ENCODE measurements at regions not wholly inside any gene's neighbourhood (a gene's known extent, or its start where the extent isn't known, plus 50 kb on each side); places are given as distances from the start of the nearest gene placed in this dataset.

GRCh38 chr21:41562101-41563000 lies 54.4 kb upstream of the TMPRSS2 start:
- H3K36me3 ChIP-seq: no peaks in the 10 kb centered on the region
- no peak for DNase-seq
- H3K4me3 ChIP-seq (replicated peaks in 1 of 3): no peak overlapping the region
- intact Hi-C loops (cut with DNase I): no loop called here
- TF ChIP-seq POLR2A (IDR thresholded peaks at IDR 0.05): no peak
- no peak for TF ChIP-seq CTCF (IDR thresholded peaks at IDR 0.05)
- no peaks in the 10 kb centered on the region for H3K9me3 ChIP-seq
- no peaks in the 10 kb centered on the region for H3K4me1 ChIP-seq
- H3K27ac ChIP-seq: no peak overlapping the region
- 80% methylated on average over 25 to 26 of the region's 26 CpGs for WGBS, 2 donors
- no peaks in the 10 kb centered on the region for H3K27me3 ChIP-seq

GRCh38 chr21:41561701-41562100 lies 53.7 kb upstream of the TMPRSS2 start:
- H3K27ac ChIP-seq: no peak overlapping the region
- no peaks in the 10 kb centered on the region for H3K36me3 ChIP-seq
- TF ChIP-seq POLR2A (IDR thresholded peaks at IDR 0.05) (no peak), CTCF (IDR thresholded peaks at IDR 0.05) (no peak)
- no peaks in the 10 kb centered on the region for H3K9me3 ChIP-seq
- intact Hi-C loops (cut with DNase I): no loop called here
- DNase-seq: no peak
- 65 to 96% methylated on average over 4 of the region's 4 CpGs for WGBS, 2 donors
- H3K4me3 ChIP-seq (replicated peaks in 1 of 3): no peak overlapping the region
- H3K4me1 ChIP-seq: no peaks in the 10 kb centered on the region
- H3K27me3 ChIP-seq: no peaks in the 10 kb centered on the region

GRCh38 chr21:41560661-41561158 lies 52.8 kb upstream of the TMPRSS2 start:
- WGBS, 2 donors: 56 to 60% methylated on average over 9 of the region's 9 CpGs
- DNase-seq: no peak
- Histone ChIP-seq H3K9me3 (no peaks in the 10 kb centered on the region), H3K36me3 (no peaks in the 10 kb centered on the region), H3K4me3 (replicated peaks in 1 of 3) (no peak overlapping the region), H3K27ac (no peak overlapping the region), H3K27me3 (no peaks in the 10 kb centered on the region), H3K4me1 (no peaks in the 10 kb centered on the region)
- intact Hi-C loops (cut with DNase I): no loop called here
- TF ChIP-seq POLR2A (IDR thresholded peaks at IDR 0.05) (no peak), CTCF (IDR thresholded peaks at IDR 0.05) (no peak)

- DNase-seq: no peak
- WGBS, 2 donors: 73 to 79% methylated on average over 15 of the region's 15 CpGs
- Histone ChIP-seq H3K36me3 (no peaks in the 10 kb centered on the region), H3K4me3 (replicated peaks in 1 of 3) (no peak overlapping the region), H3K4me1 (no peaks in the 10 kb centered on the region), H3K9me3 (no peaks in the 10 kb centered on the region), H3K27ac (no peak overlapping the region), H3K27me3 (no peaks in the 10 kb centered on the region)
- intact Hi-C loops (cut with DNase I): no loop called here
- TF ChIP-seq CTCF (IDR thresholded peaks at IDR 0.05): no peak
- no peak for TF ChIP-seq POLR2A (IDR thresholded peaks at IDR 0.05)
Observed at GRCh38 chr21:41559658-41560631, 52.0 kb upstream of the TMPRSS2 start.

All from thyroid gland (tissue), 4 donors.